Mesenchymal stem cell (in vitro differentiated cells and primary cell): ENCODE measurements at regions not wholly inside any gene's neighbourhood (a gene's known extent, or its start where the extent isn't known, plus 50 kb on each side); places are given as distances from the start of the nearest gene placed in this dataset.

Experiments
- DNase-seq: peaks from one replicate; pipeline ENCODE4 v3.0.0-alpha.2; 2013
- H2AFZ ChIP-seq: one replicate; pipeline ENCODE4 v1.6.1; 2013; ENCODE audit warnings: low read depth, mild to moderate bottlenecking, control low read depth, inconsistent platforms, low read length, moderate library complexity
- H2AK5ac ChIP-seq: 2 replicates; pipeline ENCODE4 v1.6.1; 2013; ENCODE audit warnings: low read length, moderate library complexity, mild to moderate bottlenecking, inconsistent platforms; ENCODE audit not compliant: severe bottlenecking
- H2BK120ac ChIP-seq: one replicate; pipeline ENCODE4 v1.6.1; 2013; ENCODE audit warnings: low read depth, mild to moderate bottlenecking, inconsistent platforms, low read length, moderate library complexity
- H2BK12ac ChIP-seq, 2 experiments: one replicate each; pipeline ENCODE4 v1.6.1; 2013; ENCODE audit warnings: inconsistent platforms in 2 of 2, low read length in 2 of 2, mild to moderate bottlenecking in 2 of 2, moderate library complexity in 2 of 2, control low read depth in 1 of 2
- H2BK15ac ChIP-seq: one replicate; pipeline ENCODE4 v1.6.1; 2013; ENCODE audit warnings: mild to moderate bottlenecking, low read depth, inconsistent platforms; ENCODE audit not compliant: poor library complexity, severe bottlenecking
- H2BK5ac ChIP-seq: 2 replicates; pipeline ENCODE4 v1.6.1; 2013; ENCODE audit warnings: low read depth, mild to moderate bottlenecking, low read length, control low read depth, inconsistent platforms; ENCODE audit not compliant: poor library complexity, severe bottlenecking
- H3K14ac ChIP-seq, 2 experiments: one replicate each; pipeline ENCODE4 v1.6.1; 2013; ENCODE audit warnings: inconsistent platforms in 2 of 2, low read length in 2 of 2, control low read depth in 1 of 2, mild to moderate bottlenecking in 1 of 2, moderate library complexity in 1 of 2
- H3K18ac ChIP-seq, 2 experiments: one replicate each; pipeline ENCODE4 v1.6.1; 2013; ENCODE audit warnings: inconsistent platforms in 2 of 2, low read length in 2 of 2, control low read depth in 1 of 2, low read depth in 1 of 2, mild to moderate bottlenecking in 1 of 2
- H3K23ac ChIP-seq, 2 experiments: one replicate each; pipeline ENCODE4 v1.6.1; 2013; ENCODE audit warnings: inconsistent platforms in 2 of 2, low read length in 2 of 2, mild to moderate bottlenecking in 2 of 2, moderate library complexity in 2 of 2, control low read depth in 1 of 2
- H3K27ac ChIP-seq: 2 replicates; pipeline ENCODE4 v1.5.1; 2013; ENCODE audit warnings: mild to moderate bottlenecking, moderate library complexity, low read length, control low read depth, inconsistent platforms; ENCODE audit not compliant: poor library complexity, severe bottlenecking
- H3K27me3 ChIP-seq, 2 experiments: 2 replicates each; pipeline versions ENCODE4 v1.6.1 to v1.7.0; 2013; ENCODE audit warnings: low read length in 2 of 2, mild to moderate bottlenecking in 2 of 2, moderate library complexity in 2 of 2, control low read depth in 1 of 2, inconsistent platforms in 1 of 2; ENCODE audit not compliant: control insufficient read depth in 1 of 2, insufficient read depth in 1 of 2
- H3K36me3 ChIP-seq, 2 experiments: 2 replicates each; pipeline versions ENCODE4 v1.6.1 to v1.7.0; 2013; ENCODE audit warnings: low read length in 2 of 2, control low read depth in 1 of 2, inconsistent platforms in 1 of 2, low read depth in 1 of 2, mild to moderate bottlenecking in 1 of 2; ENCODE audit not compliant: insufficient read depth in 2 of 2, control insufficient read depth in 1 of 2
- H3K4ac ChIP-seq, 2 experiments: one replicate each; pipeline ENCODE4 v1.6.1; 2013; ENCODE audit warnings: inconsistent platforms in 2 of 2, low read length in 2 of 2, mild to moderate bottlenecking in 2 of 2, moderate library complexity in 2 of 2, control low read depth in 1 of 2, low read depth in 1 of 2
- H3K4me1 ChIP-seq: 2 replicates; pipeline ENCODE4 v1.6.1; 2013; ENCODE audit warnings: low read depth, low read length, control low read depth; ENCODE audit not compliant: control insufficient read depth, insufficient read depth
- H3K4me2 ChIP-seq: 2 replicates; pipeline ENCODE4 v1.6.1; 2013; ENCODE audit warnings: low read length, mild to moderate bottlenecking, inconsistent platforms; ENCODE audit not compliant: poor library complexity, severe bottlenecking
- H3K4me3 ChIP-seq, 2 experiments: 2 replicates each; pipeline versions ENCODE4 v1.5.1 to v1.7.0; 2013; ENCODE audit warnings: low read length in 2 of 2, mild to moderate bottlenecking in 2 of 2, control low read depth in 1 of 2, low read depth in 1 of 2; ENCODE audit not compliant: insufficient read depth in 1 of 2
- H3K79me1 ChIP-seq: replicated peaks from 2 replicates; pipeline ENCODE4 v1.6.1; 2013; ENCODE audit warnings: mild to moderate bottlenecking, control low read depth, low read length, inconsistent platforms; ENCODE audit not compliant: poor library complexity, severe bottlenecking
- H3K9ac ChIP-seq: 2 replicates; pipeline ENCODE4 v1.7.0; 2013; ENCODE audit warnings: mild to moderate bottlenecking, low read length, moderate library complexity
- H3K9me3 ChIP-seq: 2 replicates; pipeline ENCODE4 v1.7.0; 2013; ENCODE audit warnings: mild to moderate bottlenecking, low read length; ENCODE audit not compliant: control insufficient read depth
- H4K8ac ChIP-seq: one replicate; pipeline ENCODE4 v1.6.1; 2013; ENCODE audit warnings: inconsistent platforms, mild to moderate bottlenecking, low read length, moderate library complexity
- H4K91ac ChIP-seq: one replicate; pipeline ENCODE4 v1.6.1; 2013; ENCODE audit warnings: mild to moderate bottlenecking, low read length, inconsistent platforms
- WGBS: methylation state at CpG from one replicate; pipeline ENCODE4 v1.1.7; 2013; ENCODE audit warnings: mixed read lengths; 5-methylcytosine and 5-hydroxymethylcytosine counted together

- no peak overlapping the region for H3K4me3 ChIP-seq
- H4K8ac ChIP-seq: no peak overlapping the region
- no peaks in the 10 kb centered on the region for H3K79me1 ChIP-seq
- no peaks in the 10 kb centered on the region for H3K27me3 ChIP-seq
- no peak overlapping the region for H2AFZ ChIP-seq
- H3K23ac ChIP-seq: no peak overlapping the region
- no peak overlapping the region for H3K4me2 ChIP-seq
- H3K4ac ChIP-seq: no peak overlapping the region
- no peak overlapping the region for H3K9ac ChIP-seq
- no peak overlapping the region for H4K91ac ChIP-seq
- H2BK120ac ChIP-seq: no peak overlapping the region
- no peak overlapping the region for H3K27ac ChIP-seq
- peaks cover 6% of the 10 kb centered on the region for H3K9me3 ChIP-seq
- no peak overlapping the region for H2AK5ac ChIP-seq
- no peak overlapping the region for H3K14ac ChIP-seq
- no peak overlapping the region for H2BK5ac ChIP-seq
- H2BK12ac ChIP-seq: no peak overlapping the region
- H2BK15ac ChIP-seq: no peak overlapping the region
- 94% methylated on average over 2 of the region's 4 CpGs for WGBS
- H3K36me3 ChIP-seq: no peaks in the 10 kb centered on the region
- no peak overlapping the region for H3K18ac ChIP-seq
- no peak for DNase-seq
- peaks cover 3% of the 10 kb centered on the region for H3K4me1 ChIP-seq
Observed at GRCh38 chr13:83819156-83819555, 63.1 kb downstream of the SLITRK1 start.

- H3K79me1 ChIP-seq: no peaks in the 10 kb centered on the region
- no peaks in the 10 kb centered on the region for H3K36me3 ChIP-seq
- no peak for DNase-seq
- H3K23ac ChIP-seq: no peak overlapping the region
- no peak overlapping the region for H2BK5ac ChIP-seq
- H3K14ac ChIP-seq: no peak overlapping the region
- H2AK5ac ChIP-seq: no peak overlapping the region
- no peak overlapping the region for H3K27ac ChIP-seq
- H2BK15ac ChIP-seq: no peak overlapping the region
- no peak overlapping the region for H4K91ac ChIP-seq
- H2BK12ac ChIP-seq: no peak overlapping the region
- no peaks in the 10 kb centered on the region for H3K4me1 ChIP-seq
- H3K4ac ChIP-seq: no peak overlapping the region
- 100% methylated on average over 1 of the region's 2 CpGs for WGBS
- no peak overlapping the region for H2BK120ac ChIP-seq
- H3K9ac ChIP-seq: no peak overlapping the region
- no peak overlapping the region for H2AFZ ChIP-seq
- H3K27me3 ChIP-seq: no peaks in the 10 kb centered on the region
- H3K9me3 ChIP-seq: peaks cover 2% of the 10 kb centered on the region
- H4K8ac ChIP-seq: no peak overlapping the region
- H3K4me3 ChIP-seq: no peak overlapping the region
- no peak overlapping the region for H3K4me2 ChIP-seq
- no peak overlapping the region for H3K18ac ChIP-seq
Observed at GRCh38 chr13:83816081-83816480, 66.2 kb downstream of the SLITRK1 start.

GRCh38 chr13:83815598-83815997 lies 66.7 kb downstream of the SLITRK1 start:
- WGBS: no CpG with 5 or more reads among the region's 1 CpG
- H3K4ac ChIP-seq: no peak overlapping the region
- no peaks in the 10 kb centered on the region for H3K36me3 ChIP-seq
- no peak overlapping the region for H4K8ac ChIP-seq
- H3K14ac ChIP-seq: no peak overlapping the region
- no peaks in the 10 kb centered on the region for H3K4me1 ChIP-seq
- peaks cover 2% of the 10 kb centered on the region for H3K9me3 ChIP-seq
- no peak overlapping the region for H3K9ac ChIP-seq
- no peak overlapping the region for H4K91ac ChIP-seq
- no peak overlapping the region for H2BK15ac ChIP-seq
- H3K79me1 ChIP-seq: no peaks in the 10 kb centered on the region
- DNase-seq: no peak
- no peak overlapping the region for H2BK120ac ChIP-seq
- no peak overlapping the region for H3K18ac ChIP-seq
- no peak overlapping the region for H3K27ac ChIP-seq
- H3K4me3 ChIP-seq: no peak overlapping the region
- H2BK5ac ChIP-seq: no peak overlapping the region
- no peak overlapping the region for H2AFZ ChIP-seq
- H3K23ac ChIP-seq: no peak overlapping the region
- H2BK12ac ChIP-seq: no peak overlapping the region
- no peak overlapping the region for H2AK5ac ChIP-seq
- no peaks in the 10 kb centered on the region for H3K27me3 ChIP-seq
- H3K4me2 ChIP-seq: no peak overlapping the region

- Histone ChIP-seq H3K9ac (no peak overlapping the region), H3K36me3 (no peaks in the 10 kb centered on the region), H2BK5ac (no peak overlapping the region), H3K23ac (no peak overlapping the region), H3K4me2 (no peak overlapping the region), H3K4me3 (no peak overlapping the region), H2AK5ac (no peak overlapping the region), H3K27me3 (no peaks in the 10 kb centered on the region), H2AFZ (no peak overlapping the region), H4K8ac (no peak overlapping the region), H2BK12ac (no peak overlapping the region), H2BK120ac (no peak overlapping the region), H3K4ac (no peak overlapping the region), H2BK15ac (no peak overlapping the region), H3K27ac (no peak overlapping the region), H3K18ac (no peak overlapping the region), H3K14ac (no peak overlapping the region), H3K79me1 (no peaks in the 10 kb centered on the region), H3K4me1 (no peaks in the 10 kb centered on the region), H3K9me3 (peaks cover 2% of the 10 kb centered on the region), H4K91ac (no peak overlapping the region)
- DNase-seq: no peak
- no CpG with 5 or more reads among the region's 2 CpGs for WGBS
Observed at GRCh38 chr13:83810136-83810535, 72.1 kb downstream of the SLITRK1 start.
